GM23338 (cell line): ENCODE measurements at regions not wholly inside any gene's neighbourhood (a gene's known extent, or its start where the extent isn't known, plus 50 kb on each side); places are given as distances from the start of the nearest gene placed in this dataset.

Source experiments
- ATAC-seq: fragments of 200-7000 bp; cut with Tn5 transposase; 3 replicates; pipeline ENCODE4 v1.9.1; 2020
- DNase-seq: peaks from one replicate; pipeline ENCODE4 v3.0.0-alpha.2; 2015; ENCODE audit warnings: low spot score
- H2AFZ ChIP-seq: fragments of 200-600 bp; sonication (generic); 2 replicates; pipeline ENCODE4 v1.8.0; 2016; ENCODE audit warnings: antibody characterized with exemption, mild to moderate bottlenecking, moderate library complexity
- H3F3A ChIP-seq: fragments of 200-600 bp; sonication (generic); replicated peaks from 2 replicates; pipeline ENCODE4 v1.8.0; 2017; ENCODE audit warnings: antibody characterized with exemption, mixed run types, low read depth
- H3K27ac ChIP-seq: fragments of 200-600 bp; sonication (generic); 2 replicates; pipeline ENCODE4 v1.6.1; 2016; ENCODE audit warnings: low read depth
- H3K27me3 ChIP-seq: fragments of 200-600 bp; sonication (generic); 2 replicates; pipeline ENCODE4 v1.8.0; 2016; ENCODE audit warnings: mild to moderate bottlenecking, mixed run types, moderate library complexity; ENCODE audit not compliant: insufficient read depth
- H3K36me3 ChIP-seq: fragments of 200-600 bp; sonication (generic); 2 replicates; pipeline ENCODE4 v1.8.0; 2016; ENCODE audit warnings: mild to moderate bottlenecking; ENCODE audit not compliant: insufficient read depth
- H3K4me1 ChIP-seq: fragments of 200-600 bp; sonication (generic); 2 replicates; pipeline ENCODE4 v1.8.0; 2016; ENCODE audit warnings: mild to moderate bottlenecking, moderate library complexity; ENCODE audit not compliant: insufficient read depth
- H3K4me2 ChIP-seq: fragments of 200-600 bp; sonication (generic); 2 replicates; pipeline ENCODE4 v1.7.1; 2017; ENCODE audit warnings: mixed run types
- H3K4me3 ChIP-seq: fragments of 200-600 bp; sonication (generic); 2 replicates; pipeline ENCODE4 v1.6.1; 2016; ENCODE audit warnings: mixed run types
- H3K79me2 ChIP-seq: fragments of 200-600 bp; sonication (generic); replicated peaks from 2 replicates; pipeline ENCODE4 v1.8.0; 2017; ENCODE audit warnings: mild to moderate bottlenecking; ENCODE audit not compliant: insufficient read depth
- H3K9me2 ChIP-seq: fragments of 200-600 bp; sonication (generic); 2 replicates; pipeline ENCODE4 v1.8.0; 2017; ENCODE audit not compliant: insufficient read depth
- H4K20me1 ChIP-seq: fragments of 200-600 bp; sonication (generic); replicated peaks from 2 replicates; pipeline ENCODE4 v1.8.0; 2017; ENCODE audit warnings: mild to moderate bottlenecking; ENCODE audit not compliant: insufficient read depth
- H3K27ac Mint-ChIP-seq: 2 replicates; pipeline ENCODE4 v1.8.0; 2020; ENCODE audit warnings: inconsistent platforms, mild to moderate bottlenecking, moderate library complexity, mixed read lengths
- H3K27me3 Mint-ChIP-seq: 3 replicates; pipeline ENCODE4 v1.8.0; 2022; ENCODE audit warnings: low read depth, mild to moderate bottlenecking, moderate library complexity, mixed read lengths, inconsistent platforms; ENCODE audit not compliant: insufficient read depth, poor library complexity
- H3K36me3 Mint-ChIP-seq: 3 replicates; pipeline ENCODE4 v1.8.0; 2021; ENCODE audit warnings: low read depth, mild to moderate bottlenecking, inconsistent platforms, moderate library complexity, mixed read lengths
- H3K4me1 Mint-ChIP-seq: 3 replicates; pipeline ENCODE4 v1.8.0; 2020; ENCODE audit warnings: mild to moderate bottlenecking, inconsistent platforms, mixed read lengths
- H3K4me3 Mint-ChIP-seq: 3 replicates; pipeline ENCODE4 v1.8.0; 2021; ENCODE audit warnings: moderate library complexity, mild to moderate bottlenecking, inconsistent platforms, mixed read lengths
- H3K9me3 Mint-ChIP-seq: 3 replicates; pipeline ENCODE4 v1.8.0; 2020; ENCODE audit warnings: moderate library complexity, mild to moderate bottlenecking, inconsistent platforms, mixed read lengths
- CREB1 ChIP-seq: fragments of 250-450 bp; sonication (Bioruptor Pico); IDR thresholded peaks from 2 replicates; pipeline ENCODE4 v1.5.0; 2020; ENCODE audit warnings: low read depth, mild to moderate bottlenecking, moderate library complexity
- CTCF ChIP-seq, 2 experiments: fragments of 200-600 bp in 1 of 2; sonication (generic) in 1 of 2; conservative IDR thresholded peaks; 2 replicates each; pipeline versions ENCODE4 v1.5.1 to v1.6.1; 2016 to 2017; ENCODE audit warnings: antibody characterized with exemption in 2 of 2, low read depth in 2 of 2, mild to moderate bottlenecking in 2 of 2, moderate library complexity in 1 of 2
- ETS1 ChIP-seq: IDR thresholded peaks from 2 replicates; pipeline ENCODE4 v1.6.1; 2016; ENCODE audit warnings: antibody characterized with exemption
- EZH2 ChIP-seq: fragments of 200-600 bp; sonication (generic); IDR thresholded peaks from one replicate; pipeline ENCODE4 v1.8.0; 2017; ENCODE audit warnings: antibody characterized with exemption, mild to moderate bottlenecking, low read depth; ENCODE audit not compliant: unreplicated experiment
- EZH2phosphoT487 ChIP-seq: fragments of 200-600 bp; sonication (generic); IDR thresholded peaks from one replicate; pipeline ENCODE4 v1.8.1; 2018; ENCODE audit warnings: antibody characterized with exemption; ENCODE audit not compliant: unreplicated experiment
- JUNB ChIP-seq: IDR thresholded peaks from one replicate; pipeline ENCODE4 v1.6.1; 2016; ENCODE audit warnings: antibody characterized with exemption; ENCODE audit not compliant: unreplicated experiment
- NANOG ChIP-seq: IDR thresholded peaks from 2 replicates; pipeline ENCODE4 v1.6.1; 2016; ENCODE audit warnings: antibody characterized with exemption, borderline replicate concordance
- POLR2AphosphoS5 ChIP-seq: IDR thresholded peaks from 2 replicates; pipeline ENCODE4 v1.6.1; 2016; ENCODE audit warnings: antibody characterized with exemption, low read depth
- REST ChIP-seq: IDR thresholded peaks from one replicate; pipeline ENCODE4 v1.6.1; 2018; ENCODE audit warnings: antibody characterized with exemption; ENCODE audit not compliant: unreplicated experiment
- STAT1 ChIP-seq: IDR thresholded peaks from one replicate; pipeline ENCODE4 v1.6.1; 2016; ENCODE audit warnings: antibody characterized with exemption; ENCODE audit not compliant: unreplicated experiment
- ZNF114 ChIP-seq: fragments of 250-450 bp; sonication (Bioruptor Pico); IDR thresholded peaks from 2 replicates; pipeline ENCODE4 v1.5.0; 2020; ENCODE audit warnings: mild to moderate bottlenecking, moderate library complexity
- ZNF331 ChIP-seq: fragments of 250-450 bp; sonication (Bioruptor Pico); IDR thresholded peaks from 2 replicates; pipeline ENCODE4 v1.5.0; 2020; ENCODE audit warnings: low read depth, mild to moderate bottlenecking, moderate library complexity
- ZNF462 ChIP-seq: fragments of 250-450 bp; sonication (Bioruptor Pico); IDR thresholded peaks from 2 replicates; pipeline ENCODE4 v1.5.0; 2020; ENCODE audit warnings: mild to moderate bottlenecking, moderate library complexity

GRCh38 chr9:28834156-28834555 lies 1260.9 kb upstream of the C9orf72 start (continued):
- TF ChIP-seq CREB1 (no peak), POLR2AphosphoS5 (no peak), STAT1 (no peak)

- Histone ChIP-seq H3K79me2 (no peaks in the 10 kb centered on the region), H3K27me3 (no peaks in the 10 kb centered on the region), H3K36me3 (no peaks in the 10 kb centered on the region), H3K27ac (no peak overlapping the region), H4K20me1 (no peaks in the 10 kb centered on the region), H3K4me1 (no peaks in the 10 kb centered on the region), H3K4me2 (no peak overlapping the region), H3F3A (no peaks in the 10 kb centered on the region), H3K9me2 (no peaks in the 10 kb centered on the region), H2AFZ (no peak overlapping the region), H3K4me3 (no peak overlapping the region)
- peaks cover 22% of the 10 kb centered on the region for H3K36me3 Mint-ChIP-seq
- H3K27ac Mint-ChIP-seq = no peak overlapping the region
- 0 out of 3 replicates have a peak, but pooled peaks cover 4% of the 10 kb centered on the region for H3K4me1 Mint-ChIP-seq
- H3K27me3 Mint-ChIP-seq = peaks cover 2% of the 10 kb centered on the region
- no peak for DNase-seq
- no peak for ATAC-seq
- TF ChIP-seq ZNF114 (CRISPR knock-in tag) = no peak
- TF ChIP-seq JUNB = no peak
- no peak for TF ChIP-seq ETS1
- no peak for TF ChIP-seq EZH2phosphoT487
- no peak for TF ChIP-seq CTCF (conservative IDR thresholded peaks at IDR 0.05; ENCODE audit: low read depth in 2 of 2)
- TF ChIP-seq CREB1 = no peak
- TF ChIP-seq EZH2 = no peak
- TF ChIP-seq ZNF462 = no peak
- TF ChIP-seq REST = no peak
- no peak for TF ChIP-seq ZNF331
- no peak for TF ChIP-seq STAT1
- no peak for TF ChIP-seq POLR2AphosphoS5
- TF ChIP-seq NANOG = no peak
- H3K9me3 Mint-ChIP-seq = peaks cover 29% of the 10 kb centered on the region
- no peak overlapping the region for H3K4me3 Mint-ChIP-seq
These were observed 1266.6 kb upstream of the C9orf72 start for GRCh38 chr9:28839778-28840430.
